ENCODE measurements at regions not wholly inside any gene's neighbourhood (a gene's known extent, or its start where the extent isn't known, plus 50 kb on each side); places are given as distances from the start of the nearest gene placed in this dataset.

- POLR2A ChIA-PET (ENCODE audit: partially characterized antibody): interaction anchor here (1.0 kb wide), 1 partner anchor 11 kb away, joined by 3 read pairs; no protein-coding TSS in a partner anchor
- Histone ChIP-seq H2BK20ac (ENCODE audit: low read length) (no peak overlapping the region), H3K4ac (replicated peaks; ENCODE audit: insufficient read length, low read depth, low read length) (no peak overlapping the region), H3K4me2 (ENCODE audit: insufficient read depth in 1 of 2, low read depth in 2 of 2, low read length in 2 of 2) (no peak overlapping the region; a peak in 1 of 4 replicates), H4K20me1 (replicated peaks in 1 of 2; ENCODE audit: control insufficient read depth in 1 of 2, insufficient read depth in 2 of 2, low read length in 2 of 2) (peaks cover 0 to 8% of the 10 kb centered on the region in 2 experiments), H2AFZ (ENCODE audit: low read length) (no peak overlapping the region), H3K9ac (replicated peaks in 1 of 4; ENCODE audit: extremely low read depth in 1 of 4, low read depth in 3 of 4, low read length in 3 of 4) (no peak overlapping the region), H3K4me1 (replicated peaks in 1 of 4; ENCODE audit: control insufficient read depth in 3 of 4, insufficient read depth in 4 of 4, low read length in 3 of 4) (peaks cover 11 to 29% (median 22%) of the 10 kb centered on the region in 4 experiments), H3K56ac (replicated peaks; ENCODE audit: insufficient read length, low read depth, low read length) (no peak overlapping the region), H3K23ac (ENCODE audit: insufficient read length) (no peak overlapping the region), H3K79me1 (ENCODE audit: low read depth, low read length) (0 out of 2 replicates have a peak, but pooled peaks cover 5% of the 10 kb centered on the region), H4K91ac (replicated peaks; ENCODE audit: insufficient read length, low read length) (no peak overlapping the region), H2BK12ac (ENCODE audit: low read depth, low read length) (no peak overlapping the region), H4K5ac (ENCODE audit: insufficient read length, low read depth, low read length) (no peak overlapping the region), H3K27ac (ENCODE audit: low read depth, low read length) (no peak overlapping the region), H3K9me3 (ENCODE audit: insufficient read depth in 2 of 2, low read depth in 1 of 2, low read length in 1 of 2) (no peaks in the 10 kb centered on the region), H3K23me2 (ENCODE audit: low read depth, low read length) (peaks cover 7% of the 10 kb centered on the region; the same call in 1 of the 2 replicates), H4K8ac (ENCODE audit: extremely low read depth, insufficient read depth, low read length) (no peak overlapping the region), H3K14ac (ENCODE audit: insufficient read length) (no peak overlapping the region), H2BK120ac (replicated peaks; ENCODE audit: low read depth, low read length) (no peak overlapping the region), H3K27me3 (replicated peaks in 1 of 4; ENCODE audit: control insufficient read depth in 3 of 4, extremely low read depth in 1 of 4, insufficient read depth in 3 of 4, low read length in 3 of 4) (peaks cover 0 to 15% (median 6%) of the 10 kb centered on the region in 4 experiments; a peak in 4 of 7 replicates), H2AK5ac (ENCODE audit: low read depth, low read length) (no peak overlapping the region), H3K79me2 (ENCODE audit: control insufficient read depth in 1 of 2, insufficient read depth in 2 of 2, low read length in 2 of 2) (no peaks in the 10 kb centered on the region), H2BK15ac (ENCODE audit: low read length) (no peak overlapping the region), H3K18ac (ENCODE audit: extremely low read depth, low read length) (no peak overlapping the region), H3K36me3 (ENCODE audit: control insufficient read depth in 2 of 4, insufficient read depth in 4 of 4, low read length in 3 of 4) (no peaks in the 10 kb centered on the region; a peak in 1 of 8 replicates), H2BK5ac (ENCODE audit: low read depth, low read length) (no peak overlapping the region), H3K4me3 (ENCODE audit: extremely low read depth in 1 of 4, insufficient read depth in 2 of 4, low read depth in 3 of 4, low read length in 4 of 4) (no peak overlapping the region)
- TF ChIP-seq TBP (IDR thresholded peaks at IDR 0.05; ENCODE audit: low read depth, low read length) (no peak), SUZ12 (IDR thresholded peaks at IDR 0.05; ENCODE audit: low read length) (no peak), SP2 (IDR thresholded peaks at IDR 0.05; ENCODE audit: low read length) (no peak), EZH2 (IDR thresholded peaks at IDR 0.05; ENCODE audit: low read depth, low read length, severe bottlenecking) (no peak), POU5F1 (IDR thresholded peaks at IDR 0.05; ENCODE audit: low read depth, low read length) (no peak), CEBPB (IDR thresholded peaks at IDR 0.05; ENCODE audit: low read depth, low read length) (no peak), KDM5A (IDR thresholded peaks at IDR 0.05; ENCODE audit: low read length) (no peak), FOSL1 (IDR thresholded peaks at IDR 0.05; ENCODE audit: insufficient read depth, low read depth, low read length) (no peak), TAF1 (IDR thresholded peaks at IDR 0.05; ENCODE audit: low read depth, low read length) (no peak), TCF12 (IDR thresholded peaks at IDR 0.05; ENCODE audit: low read depth, low read length) (no peak), JUND (IDR thresholded peaks at IDR 0.05; ENCODE audit: low read length) (no peak), POLR2A (IDR thresholded peaks at IDR 0.05; ENCODE audit: control extremely low read depth in 1 of 2, low read depth in 2 of 2, low read length in 2 of 2) (no peak), CBX8 (IDR thresholded peaks at IDR 0.05; ENCODE audit: borderline replicate concordance, low read depth, low read length) (no peak)
- TF ChIP-seq, protein P1, sequence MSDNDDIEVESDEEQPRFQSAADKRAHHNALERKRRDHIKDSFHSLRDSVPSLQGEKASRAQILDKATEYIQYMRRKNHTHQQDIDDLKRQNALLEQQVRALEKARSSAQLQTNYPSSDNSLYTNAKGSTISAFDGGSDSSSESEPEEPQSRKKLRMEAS (IDR thresholded peaks at IDR 0.05): no peak
- whole genome bisulfite sequencing, 2 experiments (ENCODE audit: extremely low coverage in 1 of 2, insufficient coverage in 1 of 2, insufficient read length in 1 of 2, insufficient replicate concordance in 2 of 2, low coverage in 1 of 2, low lambda C conversion rate in 2 of 2, missing lambda C conversion rate in 1 of 2): 92% methylated on average over 5 of the region's 5 CpGs; no CpG with 5 or more reads in 1 of the 2 experiments
- no peak for DNase-seq (ENCODE audit: low read depth in 1 of 2, low spot score in 2 of 2)
- CTCF ChIA-PET (ENCODE audit: partially characterized antibody): interaction anchor here (1.2 to 1.3 kb wide), 2 partner anchors 15 to 44 kb away, joined by 3 to 4 read pairs; no protein-coding TSS in a partner anchor
- no peak for FAIRE-seq
Measured at GRCh38 chr4:10960389-10960788, 275.8 kb upstream of the CLNK start.

All from H1 (cell line).